NCI-H2227 treated with DMSO at 0.1 percent for 48 hours (cell line): ENCODE measurements at regions not wholly inside any gene's neighbourhood (a gene's known extent, or its start where the extent isn't known, plus 50 kb on each side); places are given as distances from the start of the nearest gene placed in this dataset.
A peak's percentile ranks its signal among the peaks of the same experiment; 100 is the strongest.

Source experiments
- DNase-seq: peaks from one replicate; lab custom pipeline; 2025; lab: John Stamatoyannopoulos, UW

DNA sequence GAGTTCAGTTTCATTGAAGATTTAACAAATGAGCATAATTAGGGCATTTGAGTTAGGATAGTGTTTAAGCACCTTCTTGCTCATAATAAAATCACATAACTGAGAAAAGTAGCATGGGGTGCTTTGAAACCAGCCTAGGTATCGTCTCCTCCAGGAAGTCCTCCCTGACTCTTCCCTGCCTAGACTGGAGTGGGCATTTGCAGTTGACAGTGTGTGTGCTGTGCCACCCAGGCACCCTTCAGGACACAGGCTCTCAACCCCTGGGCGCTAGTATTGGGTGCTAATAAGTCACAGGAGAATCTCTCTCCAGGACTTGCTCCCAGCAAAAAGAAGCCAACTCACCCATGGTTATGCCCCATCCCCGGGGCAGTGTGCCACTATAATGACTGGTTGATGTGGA lies 584.1 kb downstream of the INSC start:
- DNase-seq, result no peak

DNA sequence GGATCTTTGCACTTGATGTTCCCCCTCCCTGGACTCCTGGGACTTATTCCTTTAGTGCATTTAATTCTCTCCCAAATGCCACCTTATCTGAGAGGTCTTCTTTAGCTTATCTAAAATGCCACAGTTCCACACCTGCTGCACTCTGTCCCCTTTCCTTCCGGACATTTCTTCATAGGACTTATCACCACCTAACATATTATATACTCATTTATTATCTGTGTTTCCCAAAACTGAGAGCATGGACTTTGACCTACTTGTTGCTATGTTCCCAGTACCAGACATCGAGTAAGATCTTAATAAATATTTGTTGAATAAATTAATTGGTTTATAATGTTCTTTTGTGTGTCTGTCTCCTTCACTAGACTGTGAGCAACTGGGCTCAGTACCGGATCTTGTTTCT lies 585.3 kb downstream of the INSC start:
- no peak for DNase-seq

DNA sequence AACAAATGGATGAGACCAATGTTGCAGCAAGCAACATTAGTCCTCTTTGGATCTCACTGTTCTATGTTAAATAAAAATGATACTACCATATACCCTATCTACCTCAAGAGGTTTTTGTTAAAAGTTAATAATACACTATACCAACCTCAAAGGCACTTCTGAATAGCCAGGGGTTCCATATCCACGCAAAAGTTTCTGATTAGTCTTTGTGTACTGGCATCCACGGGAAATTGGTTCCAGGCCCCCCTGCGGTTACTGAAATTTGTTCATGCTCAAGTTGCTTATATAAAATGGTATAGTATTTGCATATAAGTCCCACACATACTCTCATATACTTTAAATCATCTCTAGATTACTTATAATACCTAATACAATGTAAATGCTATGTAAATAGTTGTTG lies 585.7 kb downstream of the INSC start:
- DNase-seq, result no peak

DNA sequence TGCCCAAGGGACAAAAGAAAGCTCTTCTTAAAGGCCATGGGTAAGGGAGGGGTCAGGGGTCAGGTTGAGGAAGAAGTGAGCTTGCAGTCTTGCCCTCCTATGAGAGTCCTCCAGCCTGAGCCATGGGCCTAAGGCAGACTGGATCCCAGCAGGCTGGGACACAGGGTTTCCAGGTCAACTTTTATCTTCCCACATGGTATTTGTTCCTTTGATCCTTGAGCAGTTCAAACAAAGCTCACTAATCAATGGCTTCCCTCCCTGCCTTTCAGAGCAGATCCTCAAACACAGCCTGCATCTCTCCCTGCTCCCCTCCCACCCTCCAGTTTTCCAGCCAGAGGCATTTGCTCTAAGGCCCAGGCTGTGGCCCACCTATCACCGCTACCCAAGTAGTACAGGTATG lies 589.3 kb downstream of the INSC start:
- DNase-seq, result no peak

DNA sequence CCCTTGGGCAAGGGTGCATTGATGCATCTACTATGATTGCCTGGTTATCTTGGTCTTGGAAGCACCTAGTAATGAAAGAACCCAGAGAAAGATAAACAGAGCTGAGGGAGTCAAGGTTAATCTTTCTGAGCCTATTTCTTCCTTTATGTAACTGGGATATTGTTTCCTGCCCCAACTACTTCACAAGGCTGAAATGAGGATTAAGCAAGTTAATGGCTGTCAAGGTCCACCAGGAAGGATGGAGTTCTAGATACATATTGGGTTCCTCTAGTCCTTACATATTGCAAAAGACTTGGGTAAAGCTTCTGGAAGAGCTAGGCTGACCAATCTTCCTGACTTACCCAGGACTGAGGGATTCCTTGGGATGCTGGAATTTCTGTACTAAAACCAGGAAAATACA lies 589.8 kb downstream of the INSC start:
- no peak for DNase-seq

GRCh38 chr11:15705891-15706290 lies 591.2 kb downstream of the INSC start:
- no peak for DNase-seq

DNA sequence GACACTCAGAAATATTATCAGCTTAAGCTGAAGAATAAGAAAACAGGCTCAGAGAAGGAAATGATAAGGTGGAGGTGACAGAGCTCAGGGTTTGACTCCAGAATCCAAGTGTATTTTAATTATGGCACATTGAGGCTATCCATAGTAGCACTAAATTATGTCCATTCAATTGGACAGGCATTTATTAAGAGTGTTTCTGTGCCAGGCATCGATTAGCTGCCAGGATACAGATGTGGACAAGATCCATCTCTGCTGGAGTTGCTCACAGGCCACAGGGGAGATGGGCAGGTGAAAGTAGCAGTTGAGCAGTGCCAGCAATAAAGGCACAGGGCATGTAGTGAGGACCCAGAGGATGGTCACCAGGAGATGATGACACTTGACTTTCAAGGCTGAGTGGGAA lies 592.5 kb downstream of the INSC start:
- no peak for DNase-seq

- no peak for DNase-seq
These were observed 593.2 kb downstream of the INSC start for GRCh38 chr11:15707971-15708370.

DNA sequence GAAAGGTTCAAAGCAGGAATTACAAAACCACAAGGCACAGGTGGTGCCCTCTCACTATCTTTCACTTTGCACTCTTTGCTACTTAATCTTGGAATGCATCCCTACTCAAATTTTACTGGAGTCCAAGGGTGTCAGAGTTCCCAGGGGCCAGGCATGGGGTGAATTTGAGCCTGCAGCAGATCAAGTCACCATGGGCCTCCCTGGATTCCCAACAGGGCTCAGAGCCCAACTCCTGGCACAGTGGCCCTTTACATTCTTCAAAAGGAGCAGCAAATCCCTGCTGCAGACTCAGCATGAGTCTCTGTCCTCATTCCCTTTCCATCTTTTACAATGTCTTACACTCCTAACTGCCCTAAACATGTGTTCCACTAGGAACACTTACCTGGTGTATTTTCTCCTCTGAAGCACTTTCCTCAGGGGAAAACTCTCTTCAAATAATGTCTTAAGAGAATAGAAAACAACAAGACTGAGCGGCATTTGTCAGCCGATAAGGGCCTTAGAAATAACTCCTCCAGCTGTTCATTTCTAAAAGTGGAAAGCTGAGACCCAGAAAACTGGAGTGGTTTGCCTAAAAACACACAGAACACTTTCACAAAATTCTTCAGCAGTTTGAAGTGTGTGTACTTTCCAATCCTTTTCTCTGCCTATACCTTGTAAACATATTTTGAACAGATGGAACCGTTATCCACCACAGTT lies 596.0 kb downstream of the INSC start:
- DNase-seq, result peak; percentile 42

- peak; percentile 73 for DNase-seq
These were observed 596.6 kb downstream of the INSC start for GRCh38 chr11:15711311-15711710.

DNA sequence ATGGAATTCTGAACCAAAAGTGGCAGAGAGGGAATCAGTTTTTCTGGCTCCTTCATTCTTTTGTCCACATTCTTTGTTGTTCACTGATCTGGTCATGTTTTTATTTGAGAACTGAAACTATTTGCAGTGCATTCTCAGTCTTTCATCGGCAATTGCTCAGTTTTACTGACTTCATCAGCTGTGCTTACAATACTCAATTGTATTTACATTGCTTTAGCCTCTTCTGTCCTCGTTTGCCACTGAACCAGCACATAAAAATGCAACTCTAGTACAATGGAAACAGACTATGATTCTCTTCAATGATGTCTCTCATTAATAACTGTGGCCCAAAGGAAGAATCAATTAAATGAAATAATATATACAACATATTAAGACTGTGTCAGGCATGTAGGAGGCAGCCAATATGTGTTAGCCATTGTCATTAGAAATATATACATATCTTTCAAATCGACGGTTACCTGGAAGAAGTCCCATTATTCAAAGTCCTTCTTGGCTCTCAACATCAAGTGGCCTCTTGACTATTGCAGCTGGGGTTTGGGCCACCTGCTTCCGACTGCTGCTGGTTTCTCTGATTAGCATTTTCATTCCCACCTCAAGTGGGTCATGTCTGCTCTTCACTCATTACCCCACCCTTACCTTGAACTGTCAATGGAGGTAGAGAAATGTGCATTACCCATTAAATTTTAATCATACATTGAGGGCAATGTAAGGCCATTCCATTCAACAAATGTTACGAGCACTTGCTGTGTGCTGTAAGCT lies 600.1 kb downstream of the INSC start:
- peak; percentile 14 for DNase-seq

DNA sequence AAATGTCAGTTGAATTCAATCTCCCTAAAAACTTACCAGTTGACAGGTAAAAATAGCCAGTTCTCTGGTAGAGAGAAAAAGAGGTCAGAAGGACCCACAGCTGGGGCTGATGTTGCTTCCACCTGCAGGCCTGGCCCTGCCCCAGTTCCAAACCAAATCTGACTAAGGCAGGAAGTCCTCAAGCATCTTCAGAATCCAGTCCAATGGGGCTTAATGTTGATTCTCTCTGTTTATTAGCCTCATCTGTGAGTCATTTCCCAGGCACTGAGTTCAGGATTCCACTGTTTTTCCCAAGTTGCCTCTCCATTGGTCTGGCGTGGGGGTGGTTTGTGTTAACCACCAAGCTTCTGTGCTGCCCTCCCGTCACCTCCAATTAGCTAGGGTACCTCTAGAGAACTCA lies 601.8 kb downstream of the INSC start:
- no peak for DNase-seq

DNA sequence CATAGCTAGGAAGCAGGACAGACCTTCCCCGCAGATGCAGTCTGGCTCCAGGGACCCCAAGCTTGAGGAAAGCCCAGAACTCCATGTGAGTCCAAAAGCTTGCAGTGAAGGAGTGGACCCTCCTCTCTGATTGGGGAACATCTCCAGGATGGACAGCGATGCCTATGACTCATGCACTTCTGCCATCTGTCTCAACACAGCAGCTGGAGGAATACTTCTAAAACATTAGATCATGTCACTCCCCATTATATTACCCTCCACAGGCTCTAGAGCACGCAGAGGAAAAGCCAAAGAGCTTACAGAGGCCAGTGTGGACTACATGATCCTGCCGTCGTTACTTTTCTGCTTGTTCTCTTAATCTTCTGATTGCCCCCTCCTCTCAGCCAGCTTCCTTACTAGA lies 605.7 kb downstream of the INSC start:
- DNase-seq, result peak; percentile 23

- no peak for DNase-seq
These were observed 609.2 kb downstream of the INSC start for GRCh38 chr11:15723966-15724365.

DNA sequence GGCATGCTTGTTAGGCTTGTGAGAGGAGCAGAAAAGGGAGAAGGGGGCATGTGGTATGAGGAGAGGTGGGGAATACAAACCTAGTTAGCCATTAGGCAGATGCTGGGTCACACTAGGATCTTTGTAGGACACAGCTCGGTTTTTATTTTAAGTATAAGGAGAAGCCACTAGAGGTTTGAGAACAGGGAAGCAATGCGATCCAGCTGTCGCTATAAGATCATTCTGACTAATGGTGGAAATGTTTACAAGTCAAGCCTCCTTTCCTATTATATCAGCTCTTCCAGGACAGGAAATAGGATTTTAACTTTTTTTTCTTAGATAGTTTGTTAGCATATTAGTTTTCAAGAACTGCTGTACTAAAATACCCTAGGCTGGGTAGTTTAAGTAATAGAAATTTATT lies 609.9 kb downstream of the INSC start:
- no peak for DNase-seq

- DNase-seq, result no peak
These were observed 610.5 kb downstream of the INSC start for GRCh38 chr11:15725246-15725645.

DNA sequence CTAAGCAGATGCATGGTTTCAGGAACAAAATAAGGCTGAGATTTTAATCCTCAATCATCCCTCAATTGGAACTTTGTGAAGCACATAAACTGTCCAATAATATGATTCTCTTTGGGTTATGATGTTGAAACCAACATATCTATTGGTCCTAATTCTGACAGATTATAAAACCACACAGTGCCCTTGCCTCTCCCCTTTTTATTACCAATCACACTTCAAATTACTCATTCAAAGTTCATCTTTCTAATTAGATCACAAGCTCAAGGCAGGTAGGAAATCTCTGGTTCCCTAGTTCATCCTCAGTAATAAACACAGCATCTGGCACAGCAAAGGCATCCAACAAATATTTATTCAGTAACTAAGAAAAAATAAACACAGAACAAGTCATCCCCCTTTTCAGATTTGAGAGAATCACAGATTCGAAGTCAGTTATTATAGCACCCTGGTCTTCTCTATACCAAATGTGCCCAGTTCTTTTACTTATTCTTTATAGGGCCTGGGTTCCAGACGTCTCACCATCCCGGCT lies 611.6 kb downstream of the INSC start:
- DNase-seq, result no peak

DNA sequence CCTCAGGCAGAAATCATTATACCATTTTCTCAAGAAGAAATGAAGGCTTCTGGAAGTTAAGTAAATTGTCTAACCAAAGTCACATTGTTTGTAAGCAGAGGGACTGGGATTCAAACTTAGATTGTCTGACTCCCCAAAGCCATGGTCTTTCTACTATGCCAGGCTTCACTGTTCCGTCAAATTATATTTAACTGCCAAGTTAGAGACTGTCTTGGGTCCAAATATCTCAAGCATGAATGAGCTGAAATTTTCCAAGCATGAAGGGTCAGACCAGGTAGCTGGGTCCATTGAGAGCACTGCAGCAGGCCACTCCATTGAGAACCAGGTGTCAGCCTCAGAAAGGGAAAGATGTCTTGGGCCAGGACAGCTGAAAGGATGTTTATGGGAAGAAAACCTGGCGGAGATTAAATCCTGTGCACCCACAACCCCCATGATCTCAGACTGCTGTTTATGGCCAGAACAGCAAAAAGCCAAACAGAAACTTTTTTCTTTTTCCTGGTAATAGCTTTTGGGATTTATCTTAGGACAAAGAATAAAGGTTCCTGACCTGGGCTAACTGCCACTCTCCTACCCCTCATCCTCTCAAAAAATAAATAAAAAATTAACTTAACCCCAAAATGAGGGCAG lies 612.3 kb downstream of the INSC start:
- no peak for DNase-seq

GRCh38 chr11:15727520-15727914 lies 612.8 kb downstream of the INSC start:
- DNase-seq, result no peak

- no peak for DNase-seq
These were observed 613.5 kb downstream of the INSC start for GRCh38 chr11:15728207-15728606.

DNA sequence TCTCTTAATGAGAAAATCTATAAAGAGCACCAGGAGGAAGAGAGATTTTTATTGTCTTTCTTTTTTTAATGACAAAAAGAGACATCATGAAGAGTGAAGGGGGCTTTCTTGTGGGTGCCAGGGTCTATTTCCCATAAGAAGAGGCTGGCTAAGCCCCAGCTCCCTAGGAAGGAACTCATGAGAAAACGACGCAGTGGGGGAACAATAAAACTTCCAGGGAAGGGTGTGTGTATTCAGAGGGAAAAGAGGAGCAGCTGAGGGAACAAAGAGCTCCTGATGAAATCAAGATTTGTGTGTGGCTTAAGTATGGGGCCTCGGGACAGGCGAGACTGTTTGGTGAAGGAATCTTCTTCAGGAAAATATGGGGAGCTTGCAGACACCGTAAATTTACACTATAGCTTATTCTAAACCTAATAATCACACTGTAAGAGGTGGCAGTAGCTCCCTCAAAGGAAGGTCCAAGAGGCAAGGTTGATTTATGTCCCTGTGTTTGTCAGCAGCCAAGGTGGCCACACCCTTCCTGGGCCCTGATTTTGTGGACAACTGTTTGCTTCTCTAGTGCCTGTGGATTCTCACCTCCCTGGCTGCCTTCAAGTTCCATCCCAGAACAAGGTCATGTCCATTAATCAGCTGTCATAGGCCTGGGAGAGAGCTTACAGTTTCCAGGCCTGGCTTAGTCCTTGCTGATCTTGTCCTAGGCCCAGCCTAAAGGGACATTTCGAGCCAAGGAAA lies 615.7 kb downstream of the INSC start:
- DNase-seq, result no peak

DNA sequence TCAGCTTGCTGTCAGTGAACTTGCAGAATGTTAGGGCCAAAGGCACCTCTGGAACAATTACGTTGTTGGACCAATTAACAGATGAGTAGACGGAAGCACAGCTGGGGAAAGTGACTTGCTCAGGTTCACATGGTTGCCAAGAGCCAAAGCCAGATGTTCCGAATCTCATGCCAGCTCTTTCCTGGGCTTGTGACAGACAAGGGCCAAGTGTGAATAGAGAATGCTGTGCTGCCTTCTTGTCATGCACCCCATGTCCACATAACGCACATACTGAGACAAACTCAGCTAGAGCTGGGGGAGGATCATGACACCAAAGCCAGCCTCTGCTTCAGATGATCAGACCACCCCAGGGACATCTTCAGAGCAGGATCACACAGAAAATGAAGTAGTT lies 616.3 kb downstream of the INSC start:
- no peak for DNase-seq
